ENCODE measurements at regions not wholly inside any gene's neighbourhood (a gene's known extent, or its start where the extent isn't known, plus 50 kb on each side); places are given as distances from the start of the nearest gene placed in this dataset.

GRCh38 chr2:134124047-134124753, 129.7 kb upstream of the MGAT5 start:
- 48% methylated on average over 3 of the region's 3 CpGs for WGBS (ENCODE audit: insufficient coverage, low coverage, missing lambda C conversion rate)
- CTCF ChIA-PET (ENCODE audit: low intra/inter-chr PET ratio), result no interaction called here
- in situ Hi-C loops (cut with MboI), result loop anchor here (25.0 kb wide), 1 partner anchor 288 kb away; no protein-coding TSS in a partner anchor
- peak; percentile 52 for TF ChIP-seq NFIC (IDR thresholded peaks at IDR 0.05)
- no peak for TF ChIP-seq ELK3 (CRISPR knock-in tag; IDR thresholded peaks at IDR 0.05)
- ATAC-seq, result no peak
- Histone ChIP-seq H3K9me1 (ENCODE audit: control insufficient read depth, insufficient read depth, low read length) (no peaks in the 10 kb centered on the region), H3K27me3 (ENCODE audit: control insufficient read depth in 2 of 2, insufficient read depth in 2 of 2, low read length in 2 of 2) (no peaks in the 10 kb centered on the region; a peak in 1 of 5 replicates), H3K9ac (ENCODE audit: insufficient read depth in 1 of 2, low read depth in 2 of 2, low read length in 2 of 2) (no peak overlapping the region), H3K9me3 (replicated peaks; ENCODE audit: control insufficient read depth, insufficient read depth, low read depth, low read length) (no peaks in the 10 kb centered on the region), H3K79me2 (ENCODE audit: control insufficient read depth, insufficient read depth, low read length) (peaks cover 31% of the 10 kb centered on the region), H3K4me1 (replicated peaks in 1 of 2; ENCODE audit: control insufficient read depth in 2 of 2, insufficient read depth in 2 of 2, low read length in 2 of 2) (peaks cover 4 to 23% of the 10 kb centered on the region in 2 experiments; a peak in 4 of 5 replicates), H2AFZ (ENCODE audit: low read depth, low read length) (no peak overlapping the region), H3K4me2 (ENCODE audit: insufficient read depth, low read length) (no peak overlapping the region), H3K27ac (ENCODE audit: extremely low read depth, low read depth, low read length) (no peak overlapping the region), H3K36me3 (ENCODE audit: control insufficient read depth, insufficient read depth, low read length) (no peaks in the 10 kb centered on the region), H4K20me1 (replicated peaks; ENCODE audit: control insufficient read depth, insufficient read depth, low read length) (peaks cover 24% of the 10 kb centered on the region), H3K4me3 (no peak overlapping the region)
- FAIRE-seq, result no peak
- intact Hi-C loops (cut with micrococcal nuclease), result no loop called here
- POLR2A ChIA-PET, result interaction anchor here (0.8 to 1.0 kb wide), 2 partner anchors 25 to 112 kb away, joined by 3 to 4 read pairs; no protein-coding TSS in a partner anchor
- peak in 1 of 4 experiments; percentile 28 for DNase-seq (ENCODE audit: extremely low read depth in 1 of 4, low spot score in 3 of 4)
- no TSS peak for BruUV-seq (replicated peaks)

GRCh38 chr2:134127496-134127895, 126.4 kb upstream of the MGAT5 start:
- Histone ChIP-seq H3K36me3 (ENCODE audit: control insufficient read depth, insufficient read depth, low read length) (no peaks in the 10 kb centered on the region), H3K79me2 (ENCODE audit: control insufficient read depth, insufficient read depth, low read length) (peaks cover 15% of the 10 kb centered on the region; the same call in 1 of the 3 replicates), H3K9me1 (ENCODE audit: control insufficient read depth, insufficient read depth, low read length) (no peaks in the 10 kb centered on the region), H2AFZ (ENCODE audit: low read depth, low read length) (no peak overlapping the region), H3K4me1 (replicated peaks in 1 of 2; ENCODE audit: control insufficient read depth in 2 of 2, insufficient read depth in 2 of 2, low read length in 2 of 2) (peaks cover 0 to 9% of the 10 kb centered on the region in 2 experiments; a peak in 3 of 5 replicates), H3K4me2 (ENCODE audit: insufficient read depth, low read length) (no peak overlapping the region), H3K27me3 (ENCODE audit: control insufficient read depth in 2 of 2, insufficient read depth in 2 of 2, low read length in 2 of 2) (no peaks in the 10 kb centered on the region; a peak in 1 of 5 replicates), H3K4me3 (no peak overlapping the region), H3K9ac (ENCODE audit: insufficient read depth in 1 of 2, low read depth in 2 of 2, low read length in 2 of 2) (no peak overlapping the region), H3K27ac (ENCODE audit: extremely low read depth, low read depth, low read length) (no peak overlapping the region), H3K9me3 (replicated peaks; ENCODE audit: control insufficient read depth, insufficient read depth, low read depth, low read length) (no peaks in the 10 kb centered on the region), H4K20me1 (replicated peaks; ENCODE audit: control insufficient read depth, insufficient read depth, low read length) (peaks cover 24% of the 10 kb centered on the region)
- CTCF ChIA-PET (ENCODE audit: low intra/inter-chr PET ratio), result no interaction called here
- DNase-seq (ENCODE audit: extremely low read depth in 1 of 4, low spot score in 3 of 4), result no peak
- intact Hi-C loops (cut with micrococcal nuclease) (no loop called here), in situ Hi-C loops (cut with MboI) (no loop called here)
- BruUV-seq (replicated peaks), result no TSS peak
- WGBS (ENCODE audit: insufficient coverage, low coverage, missing lambda C conversion rate), result 49% methylated on average over 7 of the region's 7 CpGs
- POLR2A ChIA-PET, result no interaction called here
- no peak for FAIRE-seq
- ATAC-seq, result no peak
- no peak for TF ChIP-seq ZBTB49 (CRISPR knock-in tag; IDR thresholded peaks at IDR 0.05; ENCODE audit: borderline replicate concordance)
- TF ChIP-seq C11orf30 (IDR thresholded peaks at IDR 0.05; ENCODE audit: low read depth), result peak; percentile 38; the same call in 1 of the 2 replicates
- TF ChIP-seq ZNF316 (IDR thresholded peaks at IDR 0.05), result peak; percentile 49; the same call in 1 of the 2 replicates
- no peak for TF ChIP-seq ZSCAN32 (CRISPR knock-in tag; IDR thresholded peaks at IDR 0.05)
- TF ChIP-seq MAFG (tag; conservative IDR thresholded peaks at IDR 0.05), result 0 out of 2 replicates have a peak, but pooled peaks have one; percentile 14
